PC-3 (cell line): ENCODE measurements at regions not wholly inside any gene's neighbourhood (a gene's known extent, or its start where the extent isn't known, plus 50 kb on each side); places are given as distances from the start of the nearest gene placed in this dataset.

Source experiments
- EZH2 ChIP-seq: fragments of 300-600 bp; sonication (generic); IDR thresholded peaks from one replicate; pipeline ENCODE4 v1.6.1; 2017; ENCODE audit warnings: antibody characterized with exemption, mild to moderate bottlenecking, low read length; ENCODE audit not compliant: unreplicated experiment
- EZH2phosphoT487 ChIP-seq: fragments of 300-600 bp; sonication (generic); IDR thresholded peaks from 2 replicates; pipeline ENCODE4 v1.6.1; 2018; ENCODE audit warnings: mild to moderate bottlenecking, antibody characterized with exemption, low read length, borderline replicate concordance
- TF ChIP-seq, protein P1 (sequence below): fragments of 300-600 bp; sonication (generic); conservative IDR thresholded peaks from 2 replicates; pipeline ENCODE4 v1.5.1; 2017; ENCODE audit warnings: antibody characterized with exemption, low read depth, mild to moderate bottlenecking, low read length

DNA sequence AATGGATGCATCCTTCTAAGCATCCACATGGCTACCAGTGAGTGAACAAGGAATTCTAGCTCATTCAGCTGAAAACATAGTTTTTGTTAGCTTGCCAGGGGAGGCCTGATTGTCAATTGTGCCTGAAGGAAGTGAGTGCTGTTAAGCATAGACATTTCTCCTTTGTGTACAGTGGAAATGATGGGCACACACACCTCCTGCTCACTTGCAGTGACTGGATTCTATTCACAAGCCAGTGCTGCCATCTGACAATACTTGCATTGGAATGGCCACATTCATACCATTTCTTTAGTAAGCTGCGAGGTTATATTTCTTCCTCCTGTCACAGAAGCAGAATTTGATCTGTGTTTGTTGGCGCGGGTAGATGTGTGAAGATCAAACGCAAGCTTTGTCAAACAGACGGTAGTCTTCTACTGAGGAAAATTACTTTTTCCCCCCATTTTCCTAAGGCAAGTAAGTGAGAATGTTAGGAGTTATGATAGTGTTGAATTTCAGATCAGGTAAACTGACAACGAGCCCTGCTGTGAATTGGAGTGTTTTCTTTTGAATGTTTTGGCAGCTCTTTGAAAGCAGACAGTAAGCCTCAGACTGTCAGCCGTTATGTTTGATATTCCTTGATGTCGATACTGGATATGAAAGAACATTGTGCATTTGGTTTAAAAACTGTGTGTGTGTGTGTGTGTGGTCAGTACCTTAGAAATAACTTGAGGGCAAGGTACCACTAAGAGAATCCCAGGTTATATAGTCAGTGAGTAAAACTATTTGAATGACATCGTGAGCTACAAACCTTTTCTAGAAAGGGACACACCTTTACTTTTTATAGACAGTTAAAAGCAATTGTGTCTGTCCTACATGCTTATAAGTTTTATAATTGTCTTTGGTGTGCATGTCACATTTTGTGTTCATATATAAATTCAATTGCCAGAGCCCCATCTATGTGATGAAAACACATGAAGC, 84.2 kb upstream of the BMP2 start:
- TF ChIP-seq, protein P1, sequence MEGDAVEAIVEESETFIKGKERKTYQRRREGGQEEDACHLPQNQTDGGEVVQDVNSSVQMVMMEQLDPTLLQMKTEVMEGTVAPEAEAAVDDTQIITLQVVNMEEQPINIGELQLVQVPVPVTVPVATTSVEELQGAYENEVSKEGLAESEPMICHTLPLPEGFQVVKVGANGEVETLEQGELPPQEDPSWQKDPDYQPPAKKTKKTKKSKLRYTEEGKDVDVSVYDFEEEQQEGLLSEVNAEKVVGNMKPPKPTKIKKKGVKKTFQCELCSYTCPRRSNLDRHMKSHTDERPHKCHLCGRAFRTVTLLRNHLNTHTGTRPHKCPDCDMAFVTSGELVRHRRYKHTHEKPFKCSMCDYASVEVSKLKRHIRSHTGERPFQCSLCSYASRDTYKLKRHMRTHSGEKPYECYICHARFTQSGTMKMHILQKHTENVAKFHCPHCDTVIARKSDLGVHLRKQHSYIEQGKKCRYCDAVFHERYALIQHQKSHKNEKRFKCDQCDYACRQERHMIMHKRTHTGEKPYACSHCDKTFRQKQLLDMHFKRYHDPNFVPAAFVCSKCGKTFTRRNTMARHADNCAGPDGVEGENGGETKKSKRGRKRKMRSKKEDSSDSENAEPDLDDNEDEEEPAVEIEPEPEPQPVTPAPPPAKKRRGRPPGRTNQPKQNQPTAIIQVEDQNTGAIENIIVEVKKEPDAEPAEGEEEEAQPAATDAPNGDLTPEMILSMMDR = no peak
- no peak for TF ChIP-seq EZH2phosphoT487
- TF ChIP-seq EZH2 = no peak
